ENCODE measurements at regions not wholly inside any gene's neighbourhood (a gene's known extent, or its start where the extent isn't known, plus 50 kb on each side); places are given as distances from the start of the nearest gene placed in this dataset.

- Histone ChIP-seq H3K9me3 (replicated peaks) (peaks cover 6% of the 10 kb centered on the region), H3K4me3 (no peak overlapping the region), H3K27me3 (ENCODE audit: low read depth) (peaks cover 60% of the 10 kb centered on the region), H3K27ac (replicated peaks) (no peak overlapping the region), H3K4me1 (peaks cover 5% of the 10 kb centered on the region), H3K36me3 (no peaks in the 10 kb centered on the region)
- no peak for DNase-seq
- intact Hi-C loops (cut with micrococcal nuclease): no loop called here
- no peak for TF ChIP-seq CTCF (IDR thresholded peaks at IDR 0.05; ENCODE audit: borderline replicate concordance)
These were observed 313.9 kb upstream of the TRPC7 start for GRCh38 chr5:136679233-136679632.

GRCh38 chr5:136677217-136677616, 311.9 kb upstream of the TRPC7 start:
- Histone ChIP-seq H3K27me3 (ENCODE audit: low read depth) (peaks cover 45% of the 10 kb centered on the region), H3K4me1 (peaks cover 12% of the 10 kb centered on the region), H3K9me3 (replicated peaks) (peaks cover 6% of the 10 kb centered on the region), H3K36me3 (no peaks in the 10 kb centered on the region), H3K27ac (replicated peaks) (no peak overlapping the region), H3K4me3 (no peak overlapping the region)
- intact Hi-C loops (cut with micrococcal nuclease): no loop called here
- DNase-seq: no peak
- TF ChIP-seq CTCF (IDR thresholded peaks at IDR 0.05; ENCODE audit: borderline replicate concordance): no peak

DNA sequence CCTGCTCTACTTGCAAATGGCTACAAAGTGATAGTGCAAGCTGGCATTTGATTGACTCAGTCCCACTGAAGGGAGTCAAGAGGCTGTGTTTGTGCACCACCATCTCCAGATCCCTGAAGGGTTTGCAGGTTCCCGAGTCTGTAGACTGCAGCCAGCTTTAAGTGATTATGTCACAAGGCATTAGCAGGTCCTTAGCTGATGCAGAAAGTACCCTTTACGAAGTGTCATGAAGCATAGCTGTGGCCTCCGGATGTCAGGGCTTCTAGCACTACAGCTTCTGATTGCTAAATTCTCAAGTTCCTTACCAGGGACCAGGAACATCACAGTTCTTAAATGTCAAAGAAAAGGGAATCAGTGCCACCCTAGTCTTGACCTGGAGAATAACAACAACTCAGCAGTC, 311.3 kb upstream of the TRPC7 start:
- DNase-seq: no peak
- H3K36me3 ChIP-seq: no peaks in the 10 kb centered on the region
- intact Hi-C loops (cut with micrococcal nuclease): no loop called here
- peaks cover 39% of the 10 kb centered on the region for H3K27me3 ChIP-seq (ENCODE audit: low read depth)
- H3K27ac ChIP-seq (replicated peaks): no peak overlapping the region
- peaks cover 12% of the 10 kb centered on the region for H3K4me1 ChIP-seq
- peaks cover 6% of the 10 kb centered on the region for H3K9me3 ChIP-seq (replicated peaks)
- TF ChIP-seq CTCF (IDR thresholded peaks at IDR 0.05; ENCODE audit: borderline replicate concordance): no peak
- no peak overlapping the region for H3K4me3 ChIP-seq

- Histone ChIP-seq H3K27ac (replicated peaks) (no peak overlapping the region), H3K36me3 (no peaks in the 10 kb centered on the region), H3K4me1 (peaks cover 12% of the 10 kb centered on the region), H3K9me3 (replicated peaks) (peaks cover 6% of the 10 kb centered on the region), H3K4me3 (no peak overlapping the region), H3K27me3 (ENCODE audit: low read depth) (peaks cover 30% of the 10 kb centered on the region)
- TF ChIP-seq CTCF (IDR thresholded peaks at IDR 0.05; ENCODE audit: borderline replicate concordance): no peak
- no peak for DNase-seq
- intact Hi-C loops (cut with micrococcal nuclease): no loop called here
These were observed 310.4 kb upstream of the TRPC7 start for GRCh38 chr5:136675769-136676168.

GRCh38 chr5:136674178-136674577, 308.8 kb upstream of the TRPC7 start:
- Histone ChIP-seq H3K4me1 (peaks cover 12% of the 10 kb centered on the region), H3K27me3 (ENCODE audit: low read depth) (peaks cover 18% of the 10 kb centered on the region), H3K4me3 (no peak overlapping the region), H3K27ac (replicated peaks) (no peak overlapping the region), H3K9me3 (replicated peaks) (peaks cover 8% of the 10 kb centered on the region), H3K36me3 (no peaks in the 10 kb centered on the region)
- intact Hi-C loops (cut with micrococcal nuclease): no loop called here
- TF ChIP-seq CTCF (IDR thresholded peaks at IDR 0.05; ENCODE audit: borderline replicate concordance): no peak
- no peak for DNase-seq

DNA sequence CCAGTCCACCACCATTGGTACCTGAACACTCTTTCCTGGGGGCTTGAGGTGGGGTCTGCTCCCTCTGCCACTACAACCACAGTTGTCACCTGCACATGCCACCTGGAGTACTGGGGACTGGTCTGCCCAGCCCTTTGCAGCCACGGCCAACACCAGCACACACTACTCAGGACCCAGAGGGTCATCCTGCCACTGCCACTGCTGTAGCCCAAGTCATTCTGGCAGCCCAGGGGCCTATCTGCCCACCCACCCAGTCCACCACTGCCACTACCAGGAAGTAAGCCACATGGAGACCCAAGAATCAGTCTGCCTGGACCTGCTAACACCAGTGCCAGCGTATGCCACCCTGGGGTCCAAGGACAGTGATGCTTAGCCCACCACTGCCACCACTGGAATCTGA, 302.4 kb upstream of the TRPC7 start:
- TF ChIP-seq CTCF (IDR thresholded peaks at IDR 0.05; ENCODE audit: borderline replicate concordance): no peak
- no peaks in the 10 kb centered on the region for H3K4me1 ChIP-seq
- no peak overlapping the region for H3K27ac ChIP-seq (replicated peaks)
- no peak for DNase-seq
- H3K9me3 ChIP-seq (replicated peaks): peaks cover 8% of the 10 kb centered on the region
- H3K36me3 ChIP-seq: no peaks in the 10 kb centered on the region
- peaks cover 51% of the 10 kb centered on the region for H3K27me3 ChIP-seq (ENCODE audit: low read depth)
- intact Hi-C loops (cut with micrococcal nuclease): no loop called here
- H3K4me3 ChIP-seq: no peak overlapping the region
